ENCODE measurements at regions not wholly inside any gene's neighbourhood (a gene's known extent, or its start where the extent isn't known, plus 50 kb on each side); places are given as distances from the start of the nearest gene placed in this dataset.

DNA sequence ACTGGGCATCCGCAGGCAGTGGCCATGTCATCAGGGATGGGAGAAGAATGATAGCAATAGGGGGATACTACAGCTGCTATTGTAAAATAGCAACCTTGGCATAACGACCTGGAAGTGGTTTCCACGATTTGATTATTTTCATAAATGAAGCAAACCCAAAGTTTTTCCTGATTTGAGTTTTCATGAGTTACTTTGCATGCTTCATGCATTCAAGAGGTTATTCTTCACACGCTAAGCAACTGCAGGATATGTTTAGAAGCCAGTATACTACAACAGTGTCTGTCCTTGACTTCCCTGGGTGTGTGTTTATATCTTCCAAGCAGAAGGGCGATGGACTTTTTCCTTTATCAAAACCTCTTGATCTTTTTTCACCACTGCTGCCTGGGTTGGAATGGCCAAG is 281.1 kb upstream of the DUSP10 start:
- no peaks in the 10 kb centered on the region for H3K9me3 ChIP-seq
- intact Hi-C loops (cut with DNase I; ENCODE audit: low total_unique reads), result no loop called here
- no peak for TF ChIP-seq CTCF (IDR thresholded peaks at IDR 0.05)
- no peak for TF ChIP-seq POLR2A (IDR thresholded peaks at IDR 0.05)
- H3K27me3 ChIP-seq, result no peaks in the 10 kb centered on the region
- no peak for DNase-seq
- H3K27ac ChIP-seq, result no peak overlapping the region
- H3K4me3 ChIP-seq, result no peak overlapping the region
- H3K36me3 ChIP-seq, result no peaks in the 10 kb centered on the region
- no peaks in the 10 kb centered on the region for H3K4me1 ChIP-seq

- no peaks in the 10 kb centered on the region for H3K36me3 ChIP-seq
- no peaks in the 10 kb centered on the region for H3K27me3 ChIP-seq
- H3K4me1 ChIP-seq, result no peaks in the 10 kb centered on the region
- no peaks in the 10 kb centered on the region for H3K9me3 ChIP-seq
- no peak for TF ChIP-seq POLR2A (IDR thresholded peaks at IDR 0.05)
- no peak for TF ChIP-seq CTCF (IDR thresholded peaks at IDR 0.05)
- intact Hi-C loops (cut with DNase I; ENCODE audit: low total_unique reads), result no loop called here
- no peak overlapping the region for H3K4me3 ChIP-seq
- no peak overlapping the region for H3K27ac ChIP-seq
- DNase-seq, result no peak
Measured at GRCh38 chr1:222021129-222021528, 279.2 kb upstream of the DUSP10 start.

DNA sequence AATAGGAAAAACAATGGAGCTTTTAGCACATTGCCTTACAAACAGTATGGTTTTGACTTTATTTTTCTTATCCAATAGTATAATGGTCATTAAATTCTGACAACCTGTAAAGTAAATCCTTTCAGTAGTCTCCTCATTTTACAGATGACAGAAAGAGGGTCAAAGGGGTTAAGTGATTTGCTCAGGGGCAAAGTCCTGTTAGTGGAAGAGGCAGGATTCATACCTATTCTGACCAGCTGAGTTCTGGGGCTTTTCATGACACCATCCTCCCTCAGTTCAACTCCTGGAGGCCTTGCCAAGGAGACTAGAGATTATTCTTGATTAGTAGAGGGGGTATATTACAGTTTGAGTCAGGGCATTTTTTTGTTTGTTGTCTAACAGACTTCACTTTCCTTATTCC is 278.7 kb upstream of the DUSP10 start:
- Histone ChIP-seq H3K4me3 (no peak overlapping the region), H3K4me1 (no peaks in the 10 kb centered on the region)
- intact Hi-C loops (cut with DNase I; ENCODE audit: low total_unique reads), result no loop called here

DNA sequence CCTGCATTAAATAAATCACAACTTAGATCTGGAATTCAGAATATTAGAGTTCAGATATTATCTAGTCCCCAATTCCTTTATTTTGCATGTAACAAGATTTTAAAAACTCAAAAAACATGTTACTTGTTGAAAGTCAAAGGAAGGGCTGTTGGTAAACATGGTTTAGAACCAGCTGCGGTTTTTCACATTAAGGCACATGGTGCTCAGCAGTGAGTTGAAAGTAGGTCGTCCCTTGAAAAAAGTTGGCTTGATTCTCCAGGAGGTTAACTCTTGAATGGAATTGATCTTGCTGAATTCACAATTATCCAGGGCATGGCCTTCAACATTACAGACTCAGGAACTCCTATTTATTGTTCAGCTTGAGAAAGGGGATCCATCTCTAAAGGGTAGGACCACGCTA is 277.1 kb upstream of the DUSP10 start:
- DNase-seq, result no peak
- H3K4me1 ChIP-seq, result no peaks in the 10 kb centered on the region
- no peaks in the 10 kb centered on the region for H3K9me3 ChIP-seq
- H3K27ac ChIP-seq, result no peak overlapping the region
- no peak overlapping the region for H3K4me3 ChIP-seq
- no peaks in the 10 kb centered on the region for H3K36me3 ChIP-seq
- intact Hi-C loops (cut with DNase I; ENCODE audit: low total_unique reads), result no loop called here
- no peaks in the 10 kb centered on the region for H3K27me3 ChIP-seq
- no peak for TF ChIP-seq CTCF (IDR thresholded peaks at IDR 0.05)
- no peak for TF ChIP-seq POLR2A (IDR thresholded peaks at IDR 0.05)

More for the DNA sequence above, 278.7 kb upstream of the DUSP10 start:
- DNase-seq, result no peak
- no peak for TF ChIP-seq POLR2A (IDR thresholded peaks at IDR 0.05)
- no peak for TF ChIP-seq CTCF (IDR thresholded peaks at IDR 0.05)
- H3K27ac ChIP-seq, result no peak overlapping the region
- no peaks in the 10 kb centered on the region for H3K9me3 ChIP-seq
- H3K36me3 ChIP-seq, result no peaks in the 10 kb centered on the region
- H3K27me3 ChIP-seq, result no peaks in the 10 kb centered on the region

- Histone ChIP-seq H3K27ac (no peak overlapping the region), H3K27me3 (no peaks in the 10 kb centered on the region), H3K9me3 (no peaks in the 10 kb centered on the region), H3K36me3 (no peaks in the 10 kb centered on the region), H3K4me3 (no peak overlapping the region), H3K4me1 (no peaks in the 10 kb centered on the region)
- intact Hi-C loops (cut with DNase I; ENCODE audit: low total_unique reads), result no loop called here
- DNase-seq, result no peak
- no peak for TF ChIP-seq CTCF (IDR thresholded peaks at IDR 0.05)
- TF ChIP-seq POLR2A (IDR thresholded peaks at IDR 0.05), result no peak
Measured at GRCh38 chr1:222018041-222018440, 276.2 kb upstream of the DUSP10 start.

Measured in uterus (tissue), 3 donors.